SU-DHL-6 (cell line): ENCODE measurements at regions not wholly inside any gene's neighbourhood (a gene's known extent, or its start where the extent isn't known, plus 50 kb on each side); places are given as distances from the start of the nearest gene placed in this dataset.

Source experiments
- EZH2phosphoT487 ChIP-seq: fragments of 200-600 bp; sonication (generic), shearing (Covaris generic); conservative IDR thresholded peaks from 2 replicates; pipeline ENCODE4 v1.6.1; 2018; ENCODE audit warnings: mild to moderate bottlenecking, antibody characterized with exemption, low read length, moderate library complexity, mixed read lengths
- TF ChIP-seq, protein P1 (sequence below): fragments of 200-600 bp; sonication (generic); IDR thresholded peaks from one replicate; pipeline ENCODE4 v1.5.1; 2017; ENCODE audit warnings: antibody characterized with exemption, mild to moderate bottlenecking, low read length, moderate library complexity; ENCODE audit not compliant: insufficient read depth, poor library complexity, severe bottlenecking

DNA sequence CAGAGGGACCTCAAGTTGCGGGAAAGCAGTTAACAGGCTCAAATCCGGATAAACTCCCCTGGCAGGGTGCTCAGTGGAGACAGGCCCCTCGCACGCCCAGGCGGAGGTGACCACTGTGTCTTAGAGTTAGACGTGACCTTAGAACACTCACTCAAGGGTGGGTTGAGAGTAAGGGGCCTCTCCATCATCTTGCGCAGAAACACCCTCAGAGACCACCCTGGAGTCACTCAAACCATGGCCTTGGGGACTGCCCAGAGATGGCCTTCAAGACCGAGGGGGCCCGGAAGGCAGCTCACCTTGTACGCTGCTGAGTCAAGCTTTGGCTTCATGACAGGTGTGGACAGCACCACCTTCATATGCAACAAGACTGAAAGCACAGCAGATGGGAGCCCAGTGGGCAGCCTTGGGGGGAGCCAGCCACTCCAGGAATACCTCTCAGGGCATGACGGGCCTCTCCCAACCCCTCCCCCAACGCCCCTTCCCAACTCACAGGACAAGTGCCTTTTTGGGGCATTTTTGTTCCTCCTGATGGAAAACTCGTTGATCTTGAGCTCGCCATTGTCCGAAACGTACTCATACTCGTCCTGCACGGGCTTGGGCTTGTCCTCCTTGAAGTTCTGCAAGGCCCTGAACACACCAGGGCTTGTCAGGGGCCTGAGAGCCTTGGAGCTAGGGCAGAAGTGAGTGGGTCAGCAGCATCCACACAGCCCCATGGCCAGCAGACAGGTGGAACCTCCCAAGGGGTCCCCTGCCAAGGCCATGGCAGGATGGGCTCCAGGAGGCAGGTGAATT, 229.2 kb downstream of the TUBA3C start:
- TF ChIP-seq, protein P1, sequence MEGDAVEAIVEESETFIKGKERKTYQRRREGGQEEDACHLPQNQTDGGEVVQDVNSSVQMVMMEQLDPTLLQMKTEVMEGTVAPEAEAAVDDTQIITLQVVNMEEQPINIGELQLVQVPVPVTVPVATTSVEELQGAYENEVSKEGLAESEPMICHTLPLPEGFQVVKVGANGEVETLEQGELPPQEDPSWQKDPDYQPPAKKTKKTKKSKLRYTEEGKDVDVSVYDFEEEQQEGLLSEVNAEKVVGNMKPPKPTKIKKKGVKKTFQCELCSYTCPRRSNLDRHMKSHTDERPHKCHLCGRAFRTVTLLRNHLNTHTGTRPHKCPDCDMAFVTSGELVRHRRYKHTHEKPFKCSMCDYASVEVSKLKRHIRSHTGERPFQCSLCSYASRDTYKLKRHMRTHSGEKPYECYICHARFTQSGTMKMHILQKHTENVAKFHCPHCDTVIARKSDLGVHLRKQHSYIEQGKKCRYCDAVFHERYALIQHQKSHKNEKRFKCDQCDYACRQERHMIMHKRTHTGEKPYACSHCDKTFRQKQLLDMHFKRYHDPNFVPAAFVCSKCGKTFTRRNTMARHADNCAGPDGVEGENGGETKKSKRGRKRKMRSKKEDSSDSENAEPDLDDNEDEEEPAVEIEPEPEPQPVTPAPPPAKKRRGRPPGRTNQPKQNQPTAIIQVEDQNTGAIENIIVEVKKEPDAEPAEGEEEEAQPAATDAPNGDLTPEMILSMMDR = no peak
- TF ChIP-seq EZH2phosphoT487 = no peak
